HepG2 (cell line): ENCODE measurements at regions not wholly inside any gene's neighbourhood (a gene's known extent, or its start where the extent isn't known, plus 50 kb on each side); places are given as distances from the start of the nearest gene placed in this dataset.

ENCODE experiments used
- ATAC-seq: fragments of 200-7000 bp; cut with Tn5 transposase; 3 replicates; pipeline ENCODE4 v1.9.1; 2020; ENCODE audit warnings: mild to moderate bottlenecking, moderate library complexity
- BruUV-seq: library from RNA; stranded (reverse); fragments of 400-500 nt; replicated peaks from 2 replicates; lab custom pipeline; 2021; lab: Mats Ljungman, UMichigan
- CTCF ChIA-PET: fragments of 300-600 bp; formaldehyde crosslinking; extraction: SDS; loops from one replicate; lab custom pipeline; 2021; ENCODE audit warnings: low total read pairs, inconsistent platforms, low intra/inter-chr PET ratio; lab: Yijun Ruan, JAX
- POLR2A ChIA-PET: fragments of 350-600 bp; sonication (Branson Sonifier 250); formaldehyde crosslinking; loops from one replicate; lab custom pipeline; 2020; ENCODE audit warnings: antibody characterized with exemption, inconsistent platforms; lab: Yijun Ruan, JAX
- DNase-seq: peaks from one replicate; pipeline ENCODE4 v3.0.0-alpha.2; 2015; ENCODE audit warnings: low spot score
- FAIRE-seq: peaks from 3 replicates; lab custom pipeline; 2011; peaks lifted over from hg19 to GRCh38; lab: Jason Lieb, UNC
- H2AFZ ChIP-seq: one replicate; pipeline ENCODE4 v1.6.1; 2011; ENCODE audit warnings: low read length, inconsistent platforms
- H3K27ac ChIP-seq: fragments of 300-600 bp; 3 replicates; pipeline ENCODE4 v1.8.0; 2011; ENCODE audit warnings: mixed run types, mild to moderate bottlenecking, mixed read lengths, low read length, inconsistent platforms; ENCODE audit not compliant: insufficient read depth; ENCODE audit errors: extremely low read length
- H3K27me3 ChIP-seq, 2 experiments: fragments of 200-600 bp in 1 of 2; 2 replicates in 1 of 2; 3 replicates in 1 of 2; pipeline versions ENCODE4 v1.6.0 to v1.8.0; 2011; ENCODE audit warnings: low read length in 2 of 2, mild to moderate bottlenecking in 2 of 2, moderate library complexity in 2 of 2, inconsistent platforms in 1 of 2; ENCODE audit not compliant: insufficient read depth in 2 of 2, control insufficient read depth in 1 of 2
- H3K36me3 ChIP-seq, 2 experiments: fragments of 200-600 bp in 1 of 2; replicated peaks in 1 of 2; 2 replicates in 1 of 2; 3 replicates in 1 of 2; pipeline versions ENCODE4 v1.5.1 to v1.8.0; 2011; ENCODE audit warnings: low read length in 2 of 2, inconsistent platforms in 1 of 2; ENCODE audit not compliant: insufficient read depth in 2 of 2, control insufficient read depth in 1 of 2
- H3K4me1 ChIP-seq: 2 replicates; pipeline ENCODE4 v1.5.1; 2012; ENCODE audit warnings: low read length, inconsistent platforms; ENCODE audit not compliant: insufficient read depth
- H3K4me2 ChIP-seq: 2 replicates; pipeline ENCODE4 v1.6.0; 2011; ENCODE audit warnings: low read depth, low read length, inconsistent platforms
- H3K4me3 ChIP-seq, 3 experiments: fragments of 200-600 bp in 1 of 3; sonication (generic), shearing (Covaris generic) in 1 of 3; replicated peaks in 1 of 3; 2 replicates each; pipeline ENCODE4 v1.5.1; 2011 to 2016; ENCODE audit warnings: low read length in 3 of 3, inconsistent platforms in 2 of 3, low read depth in 2 of 3, mild to moderate bottlenecking in 2 of 3, control low read depth in 1 of 3, mixed read lengths in 1 of 3; ENCODE audit not compliant: insufficient read depth in 1 of 3
- H3K79me2 ChIP-seq: one replicate; pipeline ENCODE4 v1.6.1; 2011; ENCODE audit warnings: low read length, inconsistent platforms; ENCODE audit not compliant: insufficient read depth
- H3K9ac ChIP-seq: 2 replicates; pipeline ENCODE4 v1.6.0; 2011; ENCODE audit warnings: mild to moderate bottlenecking, low read depth, low read length, inconsistent platforms; ENCODE audit not compliant: insufficient read depth
- H3K9me3 ChIP-seq: 2 replicates; pipeline ENCODE4 v1.5.1; 2012; ENCODE audit warnings: mild to moderate bottlenecking, low read length
- H4K20me1 ChIP-seq: 2 replicates; pipeline ENCODE4 v1.6.0; 2011; ENCODE audit warnings: inconsistent platforms, mild to moderate bottlenecking, low read length, moderate library complexity; ENCODE audit not compliant: insufficient read depth
- CENPT ChIP-seq: sonication (generic); formaldehyde crosslinking; IDR thresholded peaks from 2 replicates; pipeline ENCODE4 v1.8.0; 2022; ENCODE audit warnings: low read depth, mild to moderate bottlenecking, moderate library complexity, missing genetic modification reagents
- HDAC2 ChIP-seq: sonication (generic); formaldehyde crosslinking; IDR thresholded peaks from 2 replicates; pipeline ENCODE4 v1.4.0; 2020; ENCODE audit warnings: missing genetic modification reagents
- HNRNPH1 ChIP-seq: fragments of 200-400 bp; formaldehyde crosslinking; optimal IDR thresholded peaks from 2 replicates; pipeline ENCODE3; 2017; ENCODE audit warnings: mild to moderate bottlenecking, low read depth, low read length
- IRF9 ChIP-seq: sonication (generic); formaldehyde crosslinking; IDR thresholded peaks from 2 replicates; pipeline ENCODE4 v1.8.0; 2022; ENCODE audit warnings: missing genetic modification reagents, mild to moderate bottlenecking, borderline replicate concordance
- KLF13 ChIP-seq: sonication (generic); formaldehyde crosslinking; IDR thresholded peaks from 2 replicates; pipeline ENCODE4 v1.4.0; 2020; ENCODE audit warnings: mild to moderate bottlenecking, missing genetic modification reagents
- SMAD3 ChIP-seq: sonication (generic); formaldehyde crosslinking; IDR thresholded peaks from 2 replicates; pipeline ENCODE4 v1.4.0; 2020; ENCODE audit warnings: missing genetic modification reagents
- SRSF1 ChIP-seq: fragments of 200-400 bp; formaldehyde crosslinking; optimal IDR thresholded peaks from 2 replicates; pipeline ENCODE3; 2017; ENCODE audit warnings: mild to moderate bottlenecking, low read depth, low read length, moderate library complexity
- ZNF280B ChIP-seq: sonication (generic); formaldehyde crosslinking; IDR thresholded peaks from 2 replicates; pipeline ENCODE4 v1.5.0; 2020; ENCODE audit warnings: missing genetic modification reagents, mild to moderate bottlenecking, borderline replicate concordance
- ZNF34 ChIP-seq: sonication (generic); formaldehyde crosslinking; IDR thresholded peaks from 2 replicates; pipeline ENCODE4 v1.4.0; 2020; ENCODE audit warnings: mild to moderate bottlenecking, missing genetic modification reagents, borderline replicate concordance
- ZNF451 ChIP-seq: sonication (generic); formaldehyde crosslinking; IDR thresholded peaks from 2 replicates; pipeline ENCODE4 v1.5.0; 2020; ENCODE audit warnings: mild to moderate bottlenecking, missing genetic modification reagents
- ZNF572 ChIP-seq: sonication (generic); formaldehyde crosslinking; IDR thresholded peaks from 2 replicates; pipeline ENCODE4 v1.5.1; 2020; ENCODE audit warnings: mild to moderate bottlenecking, missing genetic modification reagents
- ZNF781 ChIP-seq: sonication (generic); formaldehyde crosslinking; IDR thresholded peaks from 2 replicates; pipeline ENCODE4 v1.5.1; 2020; ENCODE audit warnings: borderline replicate concordance, mild to moderate bottlenecking, missing genetic modification reagents; ENCODE audit errors: not compliant biosample characterization
- WGBS: methylation state at CpG from one replicate; pipeline ENCODE4 v1.1.6; 2017; ENCODE audit warnings: low lambda C conversion rate; 5-methylcytosine and 5-hydroxymethylcytosine counted together
- in situ Hi-C: cut with HindIII; loops from 2 replicates; pipeline ENCODE4 v1.10.0; 2017; ENCODE audit warnings: low pct_unique_long_range_greater_than_20kb; ENCODE audit not compliant: extremely low pct_ligation_motif_present
- intact Hi-C: fragments of 100-400 bp; cut with micrococcal nuclease; formaldehyde crosslinking; loops from one replicate; pipeline ENCODE4 v1.10.0; 2022; ENCODE audit not compliant: unreplicated experiment
- TF ChIP-seq, protein P1 (sequence below): sonication (generic); formaldehyde crosslinking; IDR thresholded peaks from 2 replicates; pipeline ENCODE4 v1.8.0; 2022; ENCODE audit warnings: missing genetic modification reagents, low read depth, mild to moderate bottlenecking, borderline replicate concordance

DNA sequence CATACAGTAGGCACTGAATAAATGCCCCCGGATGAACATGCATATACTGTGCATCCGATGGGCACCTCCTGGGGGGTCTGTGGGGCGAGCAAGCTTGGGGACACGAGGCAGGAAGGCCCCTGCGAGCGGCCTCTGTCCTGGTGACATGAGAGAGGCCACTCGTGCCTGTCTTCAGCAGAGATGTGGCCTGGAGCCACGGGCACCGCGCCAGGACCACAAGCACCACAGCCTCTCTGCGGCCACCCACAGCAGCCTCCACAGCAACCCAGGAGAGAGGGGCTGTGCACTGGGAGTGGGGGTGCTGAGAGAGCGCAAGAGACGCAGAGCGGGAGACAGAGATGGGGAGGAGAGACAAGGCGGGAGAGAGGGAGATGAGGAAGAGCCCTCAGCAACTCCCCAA is 118.5 kb downstream of the RFLNA start:
- Histone ChIP-seq H3K9ac (no peak overlapping the region), H4K20me1 (no peaks in the 10 kb centered on the region), H3K4me2 (no peak overlapping the region), H3K27ac (no peak overlapping the region), H3K36me3 (peaks cover 3 to 23% of the 10 kb centered on the region in 2 experiments; a peak in 4 of 5 replicates), H3K4me1 (no peaks in the 10 kb centered on the region), H2AFZ (no peak overlapping the region), H3K4me3 (no peak overlapping the region), H3K79me2 (no peaks in the 10 kb centered on the region), H3K27me3 (no peaks in the 10 kb centered on the region), H3K9me3 (no peaks in the 10 kb centered on the region)
- no peak for DNase-seq
- no peak for FAIRE-seq
- WGBS = 98% methylated on average over 15 of the region's 15 CpGs
- no peak for ATAC-seq
- ChIA-PET POLR2A (no interaction called here), CTCF (no interaction called here)
- in situ Hi-C loops (no loop called here), intact Hi-C loops (no loop called here)
- BruUV-seq = no TSS peak
- no peak for TF ChIP-seq IRF9 (CRISPR knock-in tag)
- no peak for TF ChIP-seq ZNF781 (CRISPR knock-in tag)
- TF ChIP-seq SRSF1 = no peak
- TF ChIP-seq, protein P1, sequence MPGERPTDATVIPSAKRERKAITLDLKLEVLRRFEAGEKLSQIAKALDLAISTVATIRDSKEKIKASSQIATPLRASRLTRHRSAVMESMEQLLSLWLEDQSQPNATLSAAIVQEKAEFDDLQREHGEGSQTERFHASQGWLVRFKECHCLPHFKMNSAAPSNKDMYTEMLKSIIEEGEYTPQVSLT = no peak
- TF ChIP-seq HNRNPH1 = no peak
- no peak for TF ChIP-seq ZNF34 (CRISPR knock-in tag)
- TF ChIP-seq ZNF572 (CRISPR knock-in tag) = no peak
- TF ChIP-seq HDAC2 (CRISPR knock-in tag) = no peak
- TF ChIP-seq SMAD3 = no peak
- TF ChIP-seq KLF13 (CRISPR knock-in tag) = no peak
- no peak for TF ChIP-seq ZNF451 (CRISPR knock-in tag)
- no peak for TF ChIP-seq ZNF280B (CRISPR knock-in tag)
- TF ChIP-seq CENPT = no peak
